ENCODE measurements at regions not wholly inside any gene's neighbourhood (a gene's known extent, or its start where the extent isn't known, plus 50 kb on each side); places are given as distances from the start of the nearest gene placed in this dataset.
A peak's percentile ranks its signal among the peaks of the same experiment; 100 is the strongest.

- intact Hi-C loops (cut with DNase I): no loop called here
- DNase-seq (ENCODE audit: low spot score): no peak
These were observed 74.1 kb upstream of the GLI2 start for GRCh38 chr2:120661551-120661950.

DNA sequence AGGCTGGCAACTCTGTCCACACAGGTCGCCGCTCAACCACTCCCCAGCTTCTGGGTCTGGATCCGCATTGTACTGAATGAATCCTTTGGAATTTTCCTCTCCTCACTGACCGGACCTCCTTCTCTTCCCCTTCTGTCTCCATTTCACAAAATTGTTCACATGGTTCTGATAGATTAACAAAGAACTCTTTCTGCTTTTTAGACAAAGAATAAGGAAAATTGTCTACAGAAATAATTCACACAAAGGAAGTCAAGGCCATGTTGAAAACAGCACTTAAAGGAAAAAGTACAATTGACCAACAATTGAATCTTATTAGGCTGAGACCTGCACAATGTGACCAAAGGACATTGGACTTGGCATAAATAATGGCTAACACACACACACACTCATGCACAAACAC, 73.6 kb upstream of the GLI2 start:
- no peak for DNase-seq (ENCODE audit: low spot score)
- intact Hi-C loops (cut with DNase I): no loop called here

DNA sequence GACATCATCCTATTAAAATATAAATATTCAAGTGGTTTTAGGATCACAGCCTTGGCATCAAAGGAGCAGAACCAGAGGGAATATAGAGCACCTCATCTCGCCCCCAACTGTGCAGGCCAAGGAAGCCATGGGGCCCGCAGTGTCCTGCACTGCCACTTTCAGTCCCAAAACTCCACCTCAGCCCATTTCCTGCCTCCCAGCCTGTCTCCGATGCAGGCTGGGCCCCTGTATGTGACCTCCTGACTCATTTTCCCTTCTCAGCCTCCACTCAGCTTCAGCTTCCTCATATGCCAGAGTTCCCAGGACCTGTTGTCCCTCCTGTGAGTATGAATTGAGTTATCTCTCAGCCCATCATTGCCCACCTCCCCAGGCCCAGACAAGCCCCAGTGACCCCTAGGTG, 72.9 kb upstream of the GLI2 start:
- intact Hi-C loops (cut with DNase I): no loop called here
- DNase-seq (ENCODE audit: low spot score): peak; percentile 54

GRCh38 chr2:120666433-120666832, 69.2 kb upstream of the GLI2 start:
- no peak for DNase-seq (ENCODE audit: low spot score)
- intact Hi-C loops (cut with DNase I): no loop called here

GRCh38 chr2:120667981-120668380, 67.7 kb upstream of the GLI2 start:
- intact Hi-C loops (cut with DNase I): no loop called here
- DNase-seq (ENCODE audit: low spot score): no peak

GRCh38 chr2:120669121-120669952, 66.3 kb upstream of the GLI2 start:
- DNase-seq (ENCODE audit: low spot score): no peak
- intact Hi-C loops (cut with DNase I): no loop called here

DNA sequence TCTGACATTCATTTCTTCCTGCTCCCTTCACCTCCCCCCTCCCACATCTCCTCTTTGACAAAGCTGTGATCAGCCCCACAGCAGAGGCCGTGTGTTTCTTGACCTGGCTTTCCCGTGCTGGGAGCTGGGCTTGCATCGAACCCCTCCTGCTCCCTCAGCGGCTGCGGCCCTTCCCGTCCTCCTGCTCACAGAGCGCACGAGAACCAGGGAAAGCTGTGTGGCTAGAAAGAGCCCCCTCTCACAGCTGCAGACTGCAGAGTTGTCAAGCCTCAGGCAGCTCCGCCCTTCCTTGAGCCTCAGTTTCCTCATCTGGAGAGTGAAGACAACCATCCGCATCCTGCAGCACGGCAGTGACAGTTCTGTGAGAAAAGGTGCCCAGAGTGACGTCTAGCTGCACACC, 65.7 kb upstream of the GLI2 start:
- intact Hi-C loops (cut with DNase I): loop anchor here in 1 of 2 donors (5.0 kb wide), 1 partner anchor 323 kb away; the partner anchor contains the start of gene INHBB
- no peak for DNase-seq (ENCODE audit: low spot score)

DNA sequence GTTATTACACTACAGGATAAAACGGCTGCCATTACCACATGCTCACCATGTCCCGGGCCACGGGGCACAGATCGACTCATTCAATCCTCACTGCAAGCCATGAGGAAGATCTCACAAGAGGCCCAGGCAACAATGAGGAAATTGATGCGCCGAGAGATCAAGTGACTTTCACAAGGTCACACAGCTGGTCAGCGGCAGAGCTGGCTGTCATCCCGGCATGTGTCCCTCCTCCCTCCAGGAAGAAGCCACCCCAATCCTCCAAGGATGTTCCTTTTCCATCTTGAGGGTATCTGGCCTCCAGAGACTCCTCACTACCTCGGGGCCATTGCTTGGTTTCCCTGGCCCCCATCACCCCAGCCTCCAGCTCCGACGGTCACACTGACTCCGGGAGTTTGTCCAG, 65.3 kb upstream of the GLI2 start:
- intact Hi-C loops (cut with DNase I): loop anchor here in 1 of 2 donors (5.0 kb wide), 1 partner anchor 323 kb away; the partner anchor contains the start of gene INHBB
- DNase-seq (ENCODE audit: low spot score): no peak

- intact Hi-C loops (cut with DNase I): loop anchor here in 1 of 2 donors (5.0 kb wide), 1 partner anchor 324 kb away; the partner anchor contains the start of gene INHBB
- DNase-seq (ENCODE audit: low spot score): no peak
These were observed 64.7 kb upstream of the GLI2 start for GRCh38 chr2:120670771-120671480.

DNA sequence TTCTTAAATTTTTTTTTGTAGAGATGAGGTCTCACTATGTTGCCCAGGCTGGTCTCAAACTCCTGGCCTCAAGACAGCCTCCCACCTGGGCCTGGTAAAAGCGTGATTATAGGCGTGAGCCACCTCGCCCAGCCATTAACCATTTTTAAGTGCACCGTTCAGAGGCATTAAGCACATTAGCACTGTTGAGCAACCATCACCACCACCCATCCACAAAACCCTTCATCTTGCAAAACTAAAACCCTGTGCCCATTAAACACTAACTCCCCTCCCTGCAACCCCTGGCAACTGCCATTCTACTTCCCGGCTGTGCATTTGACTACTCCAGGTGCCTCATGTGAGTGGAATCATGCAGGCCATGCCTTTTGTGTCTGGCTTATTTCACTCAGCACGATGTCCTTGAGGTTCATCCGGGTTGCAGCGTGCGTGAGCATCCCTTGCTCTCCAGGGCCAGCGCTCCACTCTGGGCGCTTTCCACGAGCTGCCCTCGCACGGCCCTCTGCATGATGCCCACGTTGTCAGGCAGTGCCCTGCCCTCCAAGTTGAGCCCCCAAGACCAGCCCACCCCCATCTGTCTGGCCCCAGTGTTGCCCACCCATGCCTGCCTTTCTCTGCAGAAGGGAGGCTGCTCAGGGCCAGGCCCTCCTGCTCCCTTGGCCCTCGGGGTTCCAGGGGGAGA, 63.0 kb upstream of the GLI2 start:
- intact Hi-C loops (cut with DNase I): loop anchor here in 1 of 2 donors (5.0 kb wide), 1 partner anchor 325 kb away; the partner anchor contains the start of gene INHBB
- DNase-seq (ENCODE audit: low spot score): peak; percentile 19

DNA sequence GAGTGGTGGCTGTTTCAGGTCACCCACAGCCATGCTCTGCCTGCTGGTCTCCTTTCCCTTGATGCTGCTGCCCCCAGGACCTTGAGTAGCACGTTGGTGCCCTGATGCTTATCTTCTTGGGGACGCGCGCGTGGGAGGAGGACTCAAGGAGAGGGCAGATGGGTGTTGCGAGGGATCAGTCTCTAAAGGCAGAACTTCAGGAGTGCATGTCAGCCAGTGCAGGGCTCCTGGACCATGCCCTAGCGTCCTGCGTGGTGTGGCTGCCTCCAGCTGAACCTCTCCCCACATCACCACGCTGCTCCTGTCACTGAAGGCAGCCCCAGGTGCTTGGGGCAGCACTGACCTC, 62.5 kb upstream of the GLI2 start:
- intact Hi-C loops (cut with DNase I): loop anchor here in 1 of 2 donors (5.0 kb wide), 1 partner anchor 326 kb away; the partner anchor contains the start of gene INHBB
- no peak for DNase-seq (ENCODE audit: low spot score)

- DNase-seq (ENCODE audit: low spot score): no peak
- intact Hi-C loops (cut with DNase I): loop anchor here in 1 of 2 donors (5.0 kb wide), 1 partner anchor 326 kb away; the partner anchor contains the start of gene INHBB
These were observed 62.1 kb upstream of the GLI2 start for GRCh38 chr2:120673571-120674061.

DNA sequence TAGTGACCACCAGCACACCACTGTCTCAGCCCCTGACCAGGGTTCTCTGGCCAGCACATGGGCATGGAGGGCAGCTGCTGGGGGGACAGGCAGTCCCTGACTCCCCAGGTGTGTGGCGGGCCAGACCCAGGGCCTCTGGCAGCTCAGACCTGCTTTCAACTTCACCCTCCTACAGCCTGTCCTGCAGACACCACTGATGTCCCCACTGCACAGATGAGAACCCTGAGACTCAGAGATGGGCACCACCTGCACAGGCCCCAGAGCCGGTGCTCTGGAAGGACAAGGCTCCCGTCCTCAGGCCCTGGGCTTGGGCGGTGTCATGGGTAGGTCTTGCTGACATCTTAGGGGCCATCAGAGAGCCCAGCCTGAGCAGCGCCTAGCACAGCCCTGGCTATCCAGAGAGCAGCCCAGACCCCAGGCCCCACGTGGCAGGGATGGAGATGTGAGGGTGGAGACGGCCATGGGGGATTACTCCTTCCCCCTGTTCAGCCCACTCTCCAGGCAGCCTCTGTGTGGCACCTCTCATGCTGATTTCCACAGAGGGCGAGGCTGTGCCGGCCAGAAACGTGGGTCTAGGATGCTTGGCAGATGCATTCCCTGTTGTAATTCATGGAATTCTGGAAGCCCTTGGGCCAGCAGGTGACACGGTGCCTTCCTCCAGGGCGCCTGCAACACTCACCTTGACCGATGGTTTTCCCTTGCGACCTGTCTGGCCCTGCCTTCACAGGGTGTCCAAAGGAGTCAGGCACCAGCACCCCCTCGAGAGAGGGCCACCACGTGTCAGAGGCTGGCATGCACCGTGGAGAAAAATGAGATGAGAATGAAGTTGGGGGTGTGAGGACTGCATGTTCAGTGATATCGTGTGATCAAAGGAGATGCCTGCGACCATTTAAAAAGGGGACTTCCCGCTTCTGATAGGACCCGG, 61.2 kb upstream of the GLI2 start:
- peak; percentile 72 for DNase-seq (ENCODE audit: low spot score)
- intact Hi-C loops (cut with DNase I): loop anchor here (5.0 kb wide), 3 partner anchors 122 to 332 kb away; partner anchors contain the start of gene INHBB (in 1 of the 2)

GRCh38 chr2:120675460-120676130, 60.1 kb upstream of the GLI2 start:
- intact Hi-C loops (cut with DNase I): loop anchor here in 1 of 2 donors (5.0 kb wide), 2 partner anchors 123 to 333 kb away; no protein-coding TSS in a partner anchor
- DNase-seq (ENCODE audit: low spot score): peak; percentile 89

- intact Hi-C loops (cut with DNase I): loop anchor here in 1 of 2 donors (5.0 kb wide), 2 partner anchors 125 to 335 kb away; no protein-coding TSS in a partner anchor
- DNase-seq (ENCODE audit: low spot score): peak; percentile 62
These were observed 58.4 kb upstream of the GLI2 start for GRCh38 chr2:120677221-120677620.

DNA sequence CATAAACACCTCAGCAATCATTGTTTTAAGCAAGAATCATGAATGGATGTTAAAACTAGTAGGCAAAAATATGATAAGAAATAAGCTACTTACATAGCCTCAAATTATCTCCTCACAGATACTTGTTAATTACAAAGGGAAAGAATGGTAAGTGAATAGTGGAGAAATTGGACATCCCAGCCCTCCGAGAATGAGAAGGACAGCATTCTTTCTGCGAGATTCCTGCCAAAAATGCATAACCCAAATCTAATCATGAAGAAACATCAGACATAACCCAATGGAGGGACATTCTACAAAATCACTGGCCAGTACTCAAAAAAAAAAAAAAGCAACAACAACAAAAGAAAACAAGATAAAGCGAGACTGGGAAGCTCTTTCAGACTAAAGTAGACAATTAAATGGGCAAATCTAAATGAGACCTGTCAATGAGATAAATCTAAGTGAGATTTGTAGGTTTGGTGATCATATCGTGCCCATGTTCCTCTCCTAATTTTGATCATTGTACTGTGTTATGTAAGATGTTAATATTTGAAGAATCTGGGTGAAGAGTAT, 57.9 kb upstream of the GLI2 start:
- no peak for DNase-seq (ENCODE audit: low spot score)
- intact Hi-C loops (cut with DNase I): loop anchor here in 1 of 2 donors (5.0 kb wide), 2 partner anchors 125 to 335 kb away; no protein-coding TSS in a partner anchor

- intact Hi-C loops (cut with DNase I): loop anchor here in 1 of 2 donors (5.0 kb wide), 2 partner anchors 126 to 336 kb away; no protein-coding TSS in a partner anchor
- DNase-seq (ENCODE audit: low spot score): peak; percentile 45
These were observed 57.4 kb upstream of the GLI2 start for GRCh38 chr2:120678251-120678650.

Data from posterior vena cava (tissue), 2 donors.